H1 (cell line): ENCODE measurements at regions not wholly inside any gene's neighbourhood (a gene's known extent, or its start where the extent isn't known, plus 50 kb on each side); places are given as distances from the start of the nearest gene placed in this dataset.

Experiments used
- ASH2L ChIP-seq: fragments of 200-600, 300-600 bp; sonication (generic); IDR thresholded peaks from one replicate; pipeline ENCODE4 v1.7.1; 2017; ENCODE audit warnings: low read length
- ATF3 ChIP-seq: IDR thresholded peaks from 2 replicates; pipeline ENCODE4 v1.6.1; 2011; ENCODE audit warnings: low read depth, mild to moderate bottlenecking, low read length; ENCODE audit not compliant: insufficient read depth
- BACH1 ChIP-seq: IDR thresholded peaks from 2 replicates; pipeline ENCODE4 v1.6.1; 2012; ENCODE audit warnings: low read length, improper control_type of control experiment
- CBX5 ChIP-seq: fragments of 300-800, 300-1000 bp; sonication (generic); IDR thresholded peaks from 2 replicates; pipeline ENCODE4 v1.7.1; 2016; ENCODE audit warnings: antibody characterized with exemption, low read length, low read depth
- CHD2 ChIP-seq: IDR thresholded peaks from 2 replicates; pipeline ENCODE4 v1.6.1; 2012; ENCODE audit warnings: low read length, improper control_type of control experiment
- E2F6 ChIP-seq: IDR thresholded peaks from 2 replicates; pipeline ENCODE4 v1.6.1; 2012; ENCODE audit warnings: inconsistent platforms
- GABPA ChIP-seq: IDR thresholded peaks from 2 replicates; pipeline ENCODE4 v1.6.1; 2011; ENCODE audit warnings: mild to moderate bottlenecking, low read length, moderate library complexity, borderline replicate concordance; ENCODE audit not compliant: insufficient read depth
- JUN ChIP-seq: IDR thresholded peaks from 2 replicates; pipeline ENCODE4 v1.6.1; 2011; ENCODE audit warnings: low read depth, mild to moderate bottlenecking, improper control_type of control experiment, low read length
- KDM1A ChIP-seq: fragments of 200-600, 300-600 bp; sonication (generic); IDR thresholded peaks from 2 replicates; pipeline ENCODE4 v1.7.1; 2016; ENCODE audit warnings: mild to moderate bottlenecking, low read length, borderline replicate concordance
- MAFK ChIP-seq: IDR thresholded peaks from 2 replicates; pipeline ENCODE4 v1.6.1; 2012; ENCODE audit warnings: low read depth, mild to moderate bottlenecking, improper control_type of control experiment, low read length
- POLR2A ChIP-seq, 2 experiments: IDR thresholded peaks; 1 replicate in 1 of 2; 2 replicates in 1 of 2; pipeline ENCODE4 v1.6.1; 2011; ENCODE audit warnings: low read depth in 2 of 2, low read length in 2 of 2, mild to moderate bottlenecking in 2 of 2; ENCODE audit errors: control extremely low read depth in 1 of 2
- POLR2AphosphoS5 ChIP-seq: IDR thresholded peaks from 2 replicates; pipeline ENCODE4 v1.6.1; 2011; ENCODE audit warnings: low read depth, low read length
- POU5F1 ChIP-seq: IDR thresholded peaks from 2 replicates; pipeline ENCODE4 v1.6.1; 2011; ENCODE audit warnings: low read depth, mild to moderate bottlenecking, low read length, moderate library complexity
- RBBP5 ChIP-seq: IDR thresholded peaks from 2 replicates; pipeline ENCODE4 v1.7.1; 2012; ENCODE audit warnings: low read depth, mild to moderate bottlenecking, inconsistent platforms, low read length, moderate library complexity, borderline replicate concordance
- RFX5 ChIP-seq: IDR thresholded peaks from 2 replicates; pipeline ENCODE4 v1.6.1; 2011; ENCODE audit warnings: low read depth, low read length, improper control_type of control experiment, borderline replicate concordance
- RNF2 ChIP-seq: fragments of 200-900, 300-1000 bp; sonication (generic); IDR thresholded peaks from 2 replicates; pipeline ENCODE4 v1.7.1; 2016; ENCODE audit warnings: borderline replicate concordance, low read depth, mild to moderate bottlenecking, antibody characterized with exemption, low read length; ENCODE audit not compliant: poor library complexity, severe bottlenecking; ENCODE audit errors: missing control alignments
- RXRA ChIP-seq: IDR thresholded peaks from 2 replicates; pipeline ENCODE4 v1.6.1; 2011; ENCODE audit warnings: low read depth, mild to moderate bottlenecking, low read length, moderate library complexity; ENCODE audit not compliant: insufficient read depth
- SAP30 ChIP-seq: fragments of 300-600 bp; sonication (generic); IDR thresholded peaks from 2 replicates; pipeline ENCODE4 v1.7.1; 2012; ENCODE audit warnings: low read length, moderate library complexity, mild to moderate bottlenecking, inconsistent platforms; ENCODE audit not compliant: insufficient read depth, insufficient replicate concordance
- SIN3A ChIP-seq, 2 experiments: IDR thresholded peaks in 1 of 2; conservative IDR thresholded peaks in 1 of 2; 2 replicates each; pipeline ENCODE4 v1.6.1; 2011 to 2012; ENCODE audit warnings: low read length in 2 of 2, improper control_type of control experiment in 1 of 2, low read depth in 1 of 2, mild to moderate bottlenecking in 1 of 2
- SIX5 ChIP-seq: IDR thresholded peaks from 2 replicates; pipeline ENCODE4 v1.6.1; 2011; ENCODE audit warnings: mild to moderate bottlenecking, low read depth, low read length
- SP1 ChIP-seq: IDR thresholded peaks from 2 replicates; pipeline ENCODE4 v1.6.1; 2011; ENCODE audit warnings: low read depth, low read length
- SP4 ChIP-seq: IDR thresholded peaks from 2 replicates; pipeline ENCODE4 v1.6.1; 2012; ENCODE audit warnings: low read length, inconsistent platforms
- SRF ChIP-seq: IDR thresholded peaks from 2 replicates; pipeline ENCODE4 v1.6.1; 2011; ENCODE audit warnings: mild to moderate bottlenecking, low read depth, low read length, moderate library complexity
- TAF1 ChIP-seq: IDR thresholded peaks from 2 replicates; pipeline ENCODE4 v1.6.1; 2011; ENCODE audit warnings: mild to moderate bottlenecking, low read depth, low read length
- TCF12 ChIP-seq: IDR thresholded peaks from 2 replicates; pipeline ENCODE4 v1.6.1; 2011; ENCODE audit warnings: low read depth, mild to moderate bottlenecking, low read length
- TF ChIP-seq, protein P1 (sequence below): IDR thresholded peaks from 2 replicates; pipeline ENCODE4 v1.6.1; 2011; ENCODE audit warnings: low read length, improper control_type of control experiment

DNA sequence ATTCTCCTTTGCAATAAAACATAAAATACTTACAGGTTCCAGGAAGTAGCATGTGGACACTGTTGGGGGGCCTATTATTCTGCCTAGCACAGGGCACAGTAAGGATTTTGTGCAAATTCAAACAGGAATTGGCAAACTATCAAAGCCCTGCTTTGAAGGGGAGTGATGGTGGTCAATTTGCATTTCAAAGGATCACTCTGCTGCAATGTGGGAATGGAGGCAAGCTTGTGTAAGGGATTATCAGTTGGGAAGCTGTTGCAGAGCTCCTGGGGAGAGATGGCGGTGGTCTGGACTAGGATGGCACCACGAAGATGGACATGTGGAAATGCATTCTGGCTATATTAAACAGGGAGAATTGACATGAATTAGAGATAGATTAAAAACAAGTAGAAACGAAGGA, 990.7 kb upstream of the RBFOX1 start (continued):
- TF ChIP-seq JUN, result no peak
- TF ChIP-seq POLR2A (IDR thresholded peaks at IDR 0.05; ENCODE audit: control extremely low read depth in 1 of 2, low read depth in 2 of 2, low read length in 2 of 2), result no peak
- TF ChIP-seq GABPA, result no peak
- no peak for TF ChIP-seq RXRA
- TF ChIP-seq BACH1, result no peak
- TF ChIP-seq KDM1A, result no peak
- TF ChIP-seq, protein P1, sequence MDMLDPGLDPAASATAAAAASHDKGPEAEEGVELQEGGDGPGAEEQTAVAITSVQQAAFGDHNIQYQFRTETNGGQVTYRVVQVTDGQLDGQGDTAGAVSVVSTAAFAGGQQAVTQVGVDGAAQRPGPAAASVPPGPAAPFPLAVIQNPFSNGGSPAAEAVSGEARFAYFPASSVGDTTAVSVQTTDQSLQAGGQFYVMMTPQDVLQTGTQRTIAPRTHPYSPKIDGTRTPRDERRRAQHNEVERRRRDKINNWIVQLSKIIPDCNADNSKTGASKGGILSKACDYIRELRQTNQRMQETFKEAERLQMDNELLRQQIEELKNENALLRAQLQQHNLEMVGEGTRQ, result no peak
- TF ChIP-seq SIN3A (conservative IDR thresholded peaks at IDR 0.05 in 1 of 2, IDR thresholded peaks at IDR 0.05 in 1 of 2; ENCODE audit: low read depth in 1 of 2, low read length in 2 of 2), result no peak
- no peak for TF ChIP-seq RFX5
- TF ChIP-seq SIX5, result no peak
- TF ChIP-seq SP1, result no peak
- peak; percentile 93 for TF ChIP-seq POU5F1
- TF ChIP-seq RBBP5, result no peak
- no peak for TF ChIP-seq POLR2AphosphoS5
- no peak for TF ChIP-seq TCF12
- TF ChIP-seq CBX5, result no peak
- no peak for TF ChIP-seq SRF
- no peak for TF ChIP-seq ASH2L
- no peak for TF ChIP-seq ATF3
- no peak for TF ChIP-seq MAFK
- no peak for TF ChIP-seq CHD2
- TF ChIP-seq SAP30, result no peak
- no peak for TF ChIP-seq RNF2
- 0 out of 2 replicates have a peak, but pooled peaks have one; percentile 21 for TF ChIP-seq TAF1
- no peak for TF ChIP-seq E2F6
- TF ChIP-seq SP4, result no peak
